ENCODE measurements at regions not wholly inside any gene's neighbourhood (a gene's known extent, or its start where the extent isn't known, plus 50 kb on each side); places are given as distances from the start of the nearest gene placed in this dataset.

GRCh38 chr6:66740346-66740745 lies 1033.3 kb upstream of the EYS start:
- no peak for DNase-seq (ENCODE audit: low read depth)
- no peak overlapping the region for H3K4me3 ChIP-seq (ENCODE audit: low read depth, low read length)
- TF ChIP-seq CTCF (IDR thresholded peaks at IDR 0.05; ENCODE audit: control insufficient read depth, extremely low read depth, insufficient read depth): no peak

DNA sequence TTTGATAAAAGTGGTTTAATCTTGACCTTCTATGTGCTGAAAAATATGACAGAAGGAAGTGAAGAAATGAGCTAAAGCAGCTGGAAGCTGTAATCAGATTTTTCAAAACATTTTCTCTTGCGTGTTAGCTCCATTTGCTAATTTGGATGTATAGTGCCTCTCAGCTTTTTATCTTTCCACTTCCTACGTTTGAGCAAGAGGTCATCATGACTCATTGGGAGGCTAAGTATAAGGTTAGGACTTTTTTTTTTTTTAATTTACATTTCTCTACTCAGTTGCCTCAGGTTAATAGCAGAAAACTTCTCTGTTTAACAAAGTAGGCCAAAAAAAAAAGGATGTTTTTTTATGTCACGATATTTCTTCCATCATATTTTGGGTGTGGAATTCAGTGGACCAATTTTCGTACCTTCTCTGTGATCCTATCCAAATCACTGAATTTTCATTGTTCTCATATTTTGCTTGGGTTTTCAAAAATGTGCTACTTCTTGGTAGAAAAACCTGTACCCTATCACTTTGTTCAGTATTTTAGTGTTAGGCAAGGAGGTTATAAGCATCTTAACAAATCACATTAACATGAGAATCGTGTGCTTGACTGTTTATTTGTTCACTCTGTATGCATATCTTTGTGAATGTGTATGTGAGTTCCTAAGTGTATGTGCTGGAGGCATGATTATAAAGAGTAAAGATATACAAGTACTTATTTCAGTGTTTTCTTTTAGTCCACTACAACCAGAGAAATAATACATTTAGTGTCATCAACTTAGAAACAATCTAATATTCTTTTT lies 1028.3 kb upstream of the EYS start:
- DNase-seq (ENCODE audit: low read depth): no peak
- no peak for TF ChIP-seq CTCF (IDR thresholded peaks at IDR 0.05; ENCODE audit: control insufficient read depth, extremely low read depth, insufficient read depth)
- no peak overlapping the region for H3K4me3 ChIP-seq (ENCODE audit: low read depth, low read length)

DNA sequence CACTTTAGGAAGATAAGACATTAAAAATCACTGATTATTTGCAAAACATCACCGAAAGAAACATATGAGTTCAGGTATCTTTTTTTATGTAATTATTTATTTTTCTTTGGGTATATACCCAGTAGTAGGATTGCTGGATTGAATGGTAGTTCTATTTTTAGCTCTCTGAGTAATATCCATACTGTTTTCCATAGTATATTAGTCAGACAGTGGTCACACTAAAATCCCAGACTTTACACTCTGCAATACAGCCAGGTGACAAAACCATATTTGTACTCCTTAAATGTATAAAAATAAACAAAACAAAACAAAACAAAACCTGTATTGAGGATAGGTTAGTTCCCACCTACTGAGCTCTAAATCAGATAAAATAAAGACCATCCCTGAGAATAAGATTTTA lies 1024.3 kb upstream of the EYS start:
- no peak for DNase-seq (ENCODE audit: low read depth)
- TF ChIP-seq CTCF (IDR thresholded peaks at IDR 0.05; ENCODE audit: control insufficient read depth, extremely low read depth, insufficient read depth): no peak
- no peak overlapping the region for H3K4me3 ChIP-seq (ENCODE audit: low read depth, low read length)

- no peak for DNase-seq (ENCODE audit: low read depth)
- H3K4me3 ChIP-seq (ENCODE audit: low read depth, low read length): no peak overlapping the region
- TF ChIP-seq CTCF (IDR thresholded peaks at IDR 0.05; ENCODE audit: control insufficient read depth, extremely low read depth, insufficient read depth): no peak
Observed at GRCh38 chr6:66725670-66726069, 1018.6 kb upstream of the EYS start.

GRCh38 chr6:66717801-66718200 lies 1010.8 kb upstream of the EYS start:
- no peak for TF ChIP-seq CTCF (IDR thresholded peaks at IDR 0.05; ENCODE audit: control insufficient read depth, extremely low read depth, insufficient read depth)
- no peak for DNase-seq (ENCODE audit: low read depth)
- no peak overlapping the region for H3K4me3 ChIP-seq (ENCODE audit: low read depth, low read length)

DNA sequence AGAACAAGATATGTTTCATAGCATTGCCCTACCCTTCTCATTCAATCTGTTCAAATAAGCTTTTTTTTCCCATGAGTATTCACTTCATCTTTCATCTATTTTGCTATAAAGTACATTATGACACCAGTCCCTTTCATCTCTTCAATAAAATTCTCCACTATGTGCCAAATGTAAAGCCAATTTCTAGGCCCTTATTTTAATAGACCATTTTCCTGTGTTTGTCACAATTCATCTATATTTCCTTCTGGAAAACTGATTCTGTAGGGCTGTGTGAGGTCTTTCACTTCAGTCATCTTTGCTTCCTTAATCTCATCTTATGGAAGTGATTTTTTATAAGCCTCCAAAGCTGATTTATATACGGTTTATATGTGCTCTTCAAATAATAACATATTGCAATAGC lies 992.4 kb upstream of the EYS start:
- H3K4me3 ChIP-seq (ENCODE audit: low read depth, low read length): no peak overlapping the region
- no peak for DNase-seq (ENCODE audit: low read depth)
- no peak for TF ChIP-seq CTCF (IDR thresholded peaks at IDR 0.05; ENCODE audit: control insufficient read depth, extremely low read depth, insufficient read depth)

DNA sequence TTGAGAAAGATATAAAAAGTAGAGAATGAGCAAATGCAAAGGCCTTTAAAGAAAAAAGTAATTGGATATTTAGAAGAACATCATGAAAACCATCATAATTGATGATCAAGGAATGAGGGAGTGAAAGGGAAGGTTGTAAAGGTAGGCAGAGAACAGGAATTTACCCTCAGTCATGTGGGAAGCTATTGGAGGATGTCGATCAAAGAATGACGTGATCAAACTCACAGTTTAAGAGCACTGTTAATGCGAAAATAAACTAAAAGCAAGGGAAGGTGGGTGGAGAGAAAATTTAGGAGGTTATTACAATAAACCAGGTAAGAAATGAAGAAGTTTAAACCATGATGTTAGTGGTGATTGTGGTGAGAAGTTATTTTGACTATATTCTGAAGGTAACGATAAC lies 982.6 kb upstream of the EYS start:
- no peak for DNase-seq (ENCODE audit: low read depth)
- no peak overlapping the region for H3K4me3 ChIP-seq (ENCODE audit: low read depth, low read length)
- TF ChIP-seq CTCF (IDR thresholded peaks at IDR 0.05; ENCODE audit: control insufficient read depth, extremely low read depth, insufficient read depth): no peak

All from LNCaP clone FGC (cell line).